ENCODE measurements at regions not wholly inside any gene's neighbourhood (a gene's known extent, or its start where the extent isn't known, plus 50 kb on each side); places are given as distances from the start of the nearest gene placed in this dataset.
"Not testable (repeated sequence)": the region's sequence is repeated elsewhere in the genome, so short reads cannot be mapped to it uniquely, and the experiment has no call there.

- DNase-seq (ENCODE audit: low read depth in 2 of 3, low spot score in 2 of 3), result no peak
These were observed 495.7 kb downstream of the TSN start for GRCh38 chr2:122251158-122251557.

GRCh38 chr2:122251566-122251965 lies 496.1 kb downstream of the TSN start:
- no peak for DNase-seq (ENCODE audit: low read depth in 2 of 3, low spot score in 2 of 3)

DNA sequence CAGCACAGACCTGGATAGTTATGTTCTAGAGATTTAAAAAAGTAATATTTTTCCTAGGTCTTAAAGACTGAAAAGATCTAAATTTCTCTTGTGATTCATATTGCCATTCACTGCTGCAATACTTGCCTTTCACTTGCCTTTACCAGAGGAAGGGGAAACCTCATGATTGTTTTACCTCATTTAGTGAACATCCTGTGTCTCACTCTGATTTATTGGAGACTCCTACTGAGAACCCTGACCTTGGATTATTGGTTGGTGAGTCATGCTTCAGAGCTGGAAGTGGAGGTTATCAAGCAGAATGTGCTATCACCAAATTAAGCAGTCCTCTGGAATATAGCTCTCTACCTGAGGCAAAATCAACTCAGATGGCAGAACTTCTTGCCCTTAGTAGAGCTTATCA lies 500.5 kb downstream of the TSN start:
- no peak for DNase-seq (ENCODE audit: low read depth in 2 of 3, low spot score in 2 of 3)

- no peak for DNase-seq (ENCODE audit: low read depth in 2 of 3, low spot score in 2 of 3)
These were observed 506.5 kb downstream of the TSN start for GRCh38 chr2:122261911-122262310.

DNA sequence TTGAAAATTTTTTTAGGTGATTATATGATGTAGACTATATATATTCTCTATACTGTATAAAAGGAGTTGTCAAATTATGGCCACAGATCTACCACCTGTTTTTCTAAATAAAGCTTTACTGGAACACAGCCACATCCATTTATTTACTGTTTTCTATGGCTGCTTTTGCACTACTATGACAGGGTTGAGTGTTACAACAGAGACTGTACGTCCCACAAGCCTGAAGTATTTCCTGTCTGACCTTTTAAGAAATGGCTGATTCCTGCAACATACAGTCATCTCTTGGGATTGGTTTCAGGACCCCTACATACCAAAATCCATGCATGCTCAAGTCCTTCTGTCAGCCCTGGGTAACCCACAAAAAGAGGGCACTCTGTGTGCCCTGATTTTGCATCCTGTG lies 508.3 kb downstream of the TSN start:
- DNase-seq (ENCODE audit: low read depth in 2 of 3, low spot score in 2 of 3), result no peak

DNA sequence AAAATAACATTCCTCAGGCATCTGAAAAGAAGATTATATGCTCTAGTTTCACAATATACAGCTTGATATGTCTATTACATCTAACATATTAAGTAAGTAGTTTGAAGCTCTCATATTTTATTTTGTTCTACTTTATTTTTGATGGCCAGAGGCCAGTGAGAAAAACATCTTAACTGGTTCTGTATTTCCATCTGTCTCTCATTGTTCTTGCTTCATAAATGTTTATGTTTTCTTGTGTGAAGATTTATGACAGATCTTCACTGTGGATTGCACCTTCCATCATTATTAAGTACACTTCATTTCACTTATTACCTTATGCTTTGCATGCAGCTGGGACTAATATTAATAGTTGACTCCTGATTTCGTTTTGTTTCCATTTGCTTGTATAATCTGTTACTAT lies 511.2 kb downstream of the TSN start:
- DNase-seq (ENCODE audit: low read depth in 2 of 3, low spot score in 2 of 3), result no peak

DNA sequence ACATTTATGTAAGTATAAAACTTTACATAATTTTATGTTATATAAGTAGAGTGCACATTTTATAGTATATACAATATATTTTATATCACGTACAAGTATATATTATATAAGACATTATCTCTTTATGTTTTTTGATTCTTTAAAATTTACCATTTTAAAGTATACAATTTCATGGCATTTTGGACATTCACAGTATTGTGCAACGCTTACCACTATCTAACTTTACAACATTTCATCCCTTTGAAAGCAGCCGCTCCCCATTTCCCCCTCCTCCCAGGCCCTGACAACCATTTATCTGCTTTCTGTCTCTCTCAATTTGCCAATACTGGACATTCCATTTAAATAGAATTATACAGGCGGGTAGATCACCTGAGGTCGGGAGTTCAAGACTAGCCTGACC lies 512.5 kb downstream of the TSN start:
- DNase-seq (ENCODE audit: low read depth in 2 of 3, low spot score in 2 of 3), result no peak

DNA sequence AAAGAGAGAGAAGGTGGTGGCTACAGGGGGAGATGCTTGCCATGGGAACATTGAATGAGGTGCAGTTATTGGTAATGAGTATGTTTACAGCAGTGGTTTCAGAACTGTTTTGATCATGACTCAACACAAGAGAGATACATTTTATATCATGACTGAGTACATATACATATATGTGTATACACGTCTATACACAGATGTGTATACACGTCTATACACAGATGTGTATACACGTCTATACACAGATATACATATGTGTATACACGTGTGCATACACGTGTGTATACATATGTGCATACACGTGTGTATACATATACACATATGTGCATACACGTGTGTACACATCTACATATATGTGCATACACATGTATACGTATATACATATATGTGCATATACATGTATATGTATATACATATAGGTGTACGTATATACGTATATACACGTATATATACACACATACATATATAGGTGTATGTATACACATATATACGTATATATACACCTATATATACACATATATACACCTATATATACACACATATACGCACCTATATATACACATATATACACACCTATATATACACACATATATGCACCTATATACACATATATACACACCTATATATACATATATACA lies 518.5 kb downstream of the TSN start:
- no peak for DNase-seq (ENCODE audit: low read depth in 2 of 3, low spot score in 2 of 3)

DNA sequence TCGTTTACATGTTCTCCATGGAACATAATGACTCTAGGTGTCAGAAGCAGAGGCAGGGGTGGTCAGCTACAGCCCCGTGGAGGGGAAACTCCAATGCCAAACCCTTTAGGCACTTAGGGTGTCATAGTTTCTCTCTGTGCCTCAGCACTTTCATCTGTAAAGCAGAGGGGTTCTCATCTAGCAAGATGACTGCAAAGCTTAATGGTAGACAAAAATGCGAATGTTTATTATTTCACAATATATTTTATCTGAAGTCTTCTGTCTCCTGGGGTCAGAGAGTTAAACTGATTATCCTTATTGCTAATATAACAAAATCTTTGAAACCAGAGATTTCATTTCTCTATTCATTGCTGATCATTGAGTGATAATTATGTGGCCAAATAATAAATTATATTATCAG lies 522.5 kb downstream of the TSN start:
- no peak for DNase-seq (ENCODE audit: low read depth in 2 of 3, low spot score in 2 of 3)

- DNase-seq (ENCODE audit: low read depth in 2 of 3, low spot score in 2 of 3), result no peak
These were observed 545.3 kb downstream of the TSN start for GRCh38 chr2:122300758-122301157.

DNA sequence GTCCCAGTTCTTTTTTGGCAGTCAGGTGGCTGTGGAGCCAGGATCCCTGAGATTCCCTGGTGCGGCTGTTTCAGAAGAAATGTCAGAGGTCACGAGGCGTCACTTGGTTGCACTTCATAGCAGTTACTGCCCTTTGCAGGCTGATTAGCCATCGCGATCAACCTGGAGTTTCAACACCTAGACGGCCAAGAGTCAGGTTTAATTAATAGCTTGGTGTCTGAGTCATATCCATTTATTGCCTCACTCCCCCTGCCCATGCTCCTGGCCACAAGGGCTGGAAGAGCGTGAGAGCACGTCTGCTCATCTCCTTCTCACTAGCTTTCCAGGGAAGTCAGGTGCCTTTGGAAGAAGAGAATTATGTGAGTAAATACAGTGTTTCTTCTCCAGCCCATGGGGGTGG lies 552.3 kb downstream of the TSN start:
- no peak for DNase-seq (ENCODE audit: low read depth in 2 of 3, low spot score in 2 of 3)

- DNase-seq (ENCODE audit: low read depth in 2 of 3, low spot score in 2 of 3), result peak in 1 of 3 donors; percentile 4
These were observed 559.9 kb downstream of the TSN start for GRCh38 chr2:122315306-122315705.

GRCh38 chr2:122319539-122320132 lies 564.2 kb downstream of the TSN start:
- DNase-seq (ENCODE audit: low read depth in 2 of 3, low spot score in 2 of 3), result no peak

DNA sequence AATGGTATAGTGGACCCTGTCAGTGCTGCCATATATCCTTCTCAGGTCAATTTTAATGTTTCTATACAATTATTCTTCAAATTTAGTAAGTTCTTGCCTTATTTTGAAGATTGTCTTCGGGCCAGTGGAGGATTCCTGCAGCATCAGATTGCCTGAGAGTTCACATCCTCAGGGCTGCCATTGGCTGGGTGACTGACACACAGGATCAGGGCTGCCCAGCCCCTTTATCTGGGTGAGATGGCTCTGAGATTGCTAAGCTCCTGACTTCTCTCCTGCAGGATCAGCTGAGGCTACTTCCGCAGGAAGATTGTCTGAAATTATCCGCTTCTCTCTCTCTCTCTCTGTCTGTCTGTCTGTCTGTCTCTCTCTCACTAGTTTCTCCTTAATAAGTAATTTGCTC lies 567.4 kb downstream of the TSN start:
- no peak for DNase-seq (ENCODE audit: low read depth in 2 of 3, low spot score in 2 of 3)

GRCh38 chr2:122323927-122324326 lies 568.5 kb downstream of the TSN start:
- DNase-seq (ENCODE audit: low read depth in 2 of 3, low spot score in 2 of 3), result no peak

DNA sequence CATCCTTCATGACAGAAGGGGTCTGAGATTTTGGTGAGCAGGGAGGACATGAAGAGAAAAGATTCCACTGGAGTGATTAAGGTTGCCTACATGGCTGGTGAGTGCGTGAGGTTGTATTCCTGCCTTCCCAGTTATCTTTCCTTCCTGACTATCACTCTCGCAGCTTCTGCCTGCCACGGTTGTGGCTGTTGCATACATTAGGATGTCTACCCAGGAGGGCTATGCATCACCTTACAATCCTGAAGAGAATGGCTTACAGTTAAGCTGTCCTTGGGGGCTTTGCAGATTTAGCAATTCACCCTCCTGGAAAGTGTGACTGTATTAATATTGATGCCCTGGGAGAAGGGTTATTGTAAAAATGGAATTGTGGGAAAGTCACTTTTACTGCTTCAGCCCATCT lies 571.0 kb downstream of the TSN start:
- DNase-seq (ENCODE audit: low read depth in 2 of 3, low spot score in 2 of 3), result no peak

DNA sequence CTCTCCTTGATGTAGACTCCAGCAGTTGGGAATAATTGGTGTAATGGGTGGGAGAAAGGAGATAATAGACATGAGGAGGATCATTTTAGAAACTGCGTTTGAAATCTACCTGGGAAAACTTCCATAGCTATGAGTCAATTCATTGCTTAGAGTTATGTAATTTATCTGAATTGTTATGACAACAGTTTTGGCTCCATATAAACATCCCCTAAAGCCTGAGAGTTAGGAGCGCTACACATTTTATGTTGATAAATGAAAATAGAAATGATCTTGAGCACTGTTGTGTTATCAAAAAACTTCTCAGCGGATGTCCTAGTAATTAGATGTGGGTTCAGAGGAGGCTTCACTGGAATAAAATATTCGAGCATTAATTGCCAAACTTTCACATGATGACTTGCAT lies 573.4 kb downstream of the TSN start:
- DNase-seq (ENCODE audit: low read depth in 2 of 3, low spot score in 2 of 3), result no peak

GRCh38 chr2:122329278-122329677 lies 573.8 kb downstream of the TSN start:
- DNase-seq (ENCODE audit: low read depth in 2 of 3, low spot score in 2 of 3), result no peak

DNA sequence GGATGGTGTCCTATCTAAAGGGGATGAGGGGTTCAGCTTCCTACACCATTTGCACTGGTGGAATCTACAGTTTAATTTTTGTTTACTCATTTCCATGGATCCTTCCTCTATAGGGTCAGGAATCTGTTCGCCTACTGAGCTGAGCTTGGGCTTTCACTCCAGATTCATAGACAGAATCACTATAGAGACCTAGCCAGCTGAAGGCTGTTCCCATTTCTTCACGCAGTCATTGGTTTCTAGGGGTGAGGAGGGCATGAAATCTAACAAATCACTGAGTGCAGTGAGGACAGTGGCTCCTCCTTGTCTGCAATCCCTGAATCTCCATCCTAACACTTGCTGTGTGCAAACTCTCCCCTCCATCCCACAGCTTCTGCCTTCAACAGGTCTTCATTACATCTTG lies 578.5 kb downstream of the TSN start:
- DNase-seq (ENCODE audit: low read depth in 2 of 3, low spot score in 2 of 3), result no peak

DNA sequence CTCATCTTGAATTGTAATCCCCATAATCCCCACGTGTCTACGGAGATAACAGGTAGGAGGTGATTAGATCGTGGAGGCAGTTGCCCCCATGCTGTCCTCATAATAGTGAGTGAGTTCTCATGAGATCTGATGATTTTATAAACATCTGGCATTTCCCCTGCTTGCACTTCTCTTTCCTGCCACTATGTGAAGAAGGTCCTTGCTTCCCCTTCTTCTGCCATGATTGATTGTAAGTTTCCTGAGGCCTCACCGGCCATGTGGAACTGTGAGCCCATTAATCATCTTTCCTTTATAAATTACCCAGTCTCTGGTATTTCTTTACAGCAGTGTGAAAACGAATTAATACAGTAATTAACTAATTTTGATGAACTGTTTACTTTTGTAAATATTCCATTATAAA lies 582.5 kb downstream of the TSN start:
- DNase-seq (ENCODE audit: low read depth in 2 of 3, low spot score in 2 of 3), result no peak

- no peak for DNase-seq (ENCODE audit: low read depth in 2 of 3, low spot score in 2 of 3)
These were observed 584.8 kb downstream of the TSN start for GRCh38 chr2:122340246-122340645.

- no peak for DNase-seq (ENCODE audit: low read depth in 2 of 3, low spot score in 2 of 3)
These were observed 585.6 kb downstream of the TSN start for GRCh38 chr2:122341007-122341406.

- DNase-seq (ENCODE audit: low read depth in 2 of 3, low spot score in 2 of 3), result not testable (repeated sequence)
These were observed 596.7 kb downstream of the TSN start for GRCh38 chr2:122352151-122352550.

Measured in hematopoietic multipotent progenitor cell (in vitro differentiated cells).